Stomach (tissue), 8 donors: ENCODE measurements at regions not wholly inside any gene's neighbourhood (a gene's known extent, or its start where the extent isn't known, plus 50 kb on each side); places are given as distances from the start of the nearest gene placed in this dataset.

Source experiments
- DNase-seq, 2 donors: peaks; one replicate each; pipeline versions ENCODE4 v3.0.0 to v3.0.0-alpha.2; 2013 to 2019
- H3K27ac ChIP-seq, 5 donors: fragments of 200-600 bp in 4 of 5; sonication (generic) in 4 of 5; one replicate each; pipeline ENCODE4 v1.5.1; 2013 to 2019; ENCODE audit warnings: mild to moderate bottlenecking in 1 of 5, moderate library complexity in 1 of 5
- H3K27me3 ChIP-seq, 3 donors: fragments of 200-600 bp; sonication (generic); one replicate each; pipeline ENCODE4 v1.5.1; 2017 to 2019; ENCODE audit warnings: mixed run types in 1 of 3
- H3K36me3 ChIP-seq, 4 donors: fragments of 200-600 bp; sonication (generic); 1 replicate in 3 of 4; 2 replicates in 1 of 4; pipeline ENCODE4 v1.5.1; 2016 to 2019
- H3K4me1 ChIP-seq, 4 donors: fragments of 200-600 bp; sonication (generic); one replicate each; pipeline ENCODE4 v1.5.1; 2016 to 2019
- H3K4me3 ChIP-seq, 4 donors: fragments of 200-600 bp; sonication (generic) in 3 of 4; one replicate each; pipeline ENCODE4 v1.5.1; 2016 to 2019; ENCODE audit warnings: mild to moderate bottlenecking in 1 of 4
- H3K9me3 ChIP-seq, 4 donors: fragments of 200-600 bp; sonication (generic); one replicate each; pipeline ENCODE4 v1.5.1; 2016 to 2019
- EP300 ChIP-seq: sonication (generic); formaldehyde crosslinking; IDR thresholded peaks from one replicate; pipeline ENCODE4 v1.6.1; 2017; ENCODE audit warnings: antibody characterized with exemption
- POLR2A ChIP-seq, 4 donors: fragments of 450-650 bp; IDR thresholded peaks; one replicate each; pipeline ENCODE4 v1.6.1; 2016; ENCODE audit warnings: antibody characterized with exemption in 4 of 4, control low read depth in 2 of 4, mild to moderate bottlenecking in 1 of 4, moderate library complexity in 1 of 4
- POLR2AphosphoS5 ChIP-seq, 3 donors: sonication (generic); formaldehyde crosslinking; IDR thresholded peaks; one replicate each; pipeline ENCODE4 v1.6.1; 2016; ENCODE audit warnings: antibody characterized with exemption in 3 of 3
- WGBS, 5 donors: extraction: QIAGEN DNeasy Blood & Tissue Kit in 3 of 5; methylation state at CpG; one replicate each; pipeline versions ENCODE4 v1.1.5 to v1.1.7; 2013 to 2018; 5-methylcytosine and 5-hydroxymethylcytosine counted together
- intact Hi-C: fragments of 100-400 bp; cut with DNase I; formaldehyde crosslinking; loops from one replicate; pipeline ENCODE4 v1.15.1; 2023; ENCODE audit warnings: low total_unique reads
- TF ChIP-seq, protein P1 (sequence below), 7 experiments: fragments of 450-650 bp in 4 of 7; fragments of 200-600 bp in 3 of 7; sonication (generic) in 3 of 7; IDR thresholded peaks; one replicate each; pipeline ENCODE4 v1.5.1; 2016 to 2019; ENCODE audit warnings: antibody characterized with exemption in 7 of 7, control low read depth in 2 of 7, mild to moderate bottlenecking in 1 of 7
- donor health status: healthy with polysubstance abuse.
- donor health status: Bipolar disorder and iron deficiency.
- donor health status: healthy.

DNA sequence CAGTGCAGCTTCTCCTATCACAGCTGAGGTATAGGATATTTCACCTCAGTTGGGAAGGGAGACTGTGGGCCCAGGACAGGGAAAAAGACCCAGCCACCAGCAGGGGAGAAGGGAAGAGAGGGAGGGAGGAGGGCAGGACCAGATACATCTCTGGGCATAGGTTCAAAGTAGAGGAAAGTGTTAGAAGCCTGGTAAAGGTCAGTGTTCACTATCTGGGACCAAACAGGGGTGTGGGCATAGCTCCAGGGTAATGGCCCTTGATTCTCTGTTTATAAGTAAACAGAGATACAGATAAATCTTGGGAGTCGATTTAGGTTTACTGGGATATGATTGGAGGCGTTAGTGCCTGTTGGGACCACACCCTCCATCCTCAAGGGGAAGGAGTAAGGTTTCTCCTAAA, 266.2 kb downstream of the LRFN2 start:
- TF ChIP-seq EP300 (no peak), POLR2AphosphoS5 (IDR thresholded peaks at IDR 0.05) (no peak), POLR2A (IDR thresholded peaks at IDR 0.05) (no peak)
- TF ChIP-seq, protein P1, sequence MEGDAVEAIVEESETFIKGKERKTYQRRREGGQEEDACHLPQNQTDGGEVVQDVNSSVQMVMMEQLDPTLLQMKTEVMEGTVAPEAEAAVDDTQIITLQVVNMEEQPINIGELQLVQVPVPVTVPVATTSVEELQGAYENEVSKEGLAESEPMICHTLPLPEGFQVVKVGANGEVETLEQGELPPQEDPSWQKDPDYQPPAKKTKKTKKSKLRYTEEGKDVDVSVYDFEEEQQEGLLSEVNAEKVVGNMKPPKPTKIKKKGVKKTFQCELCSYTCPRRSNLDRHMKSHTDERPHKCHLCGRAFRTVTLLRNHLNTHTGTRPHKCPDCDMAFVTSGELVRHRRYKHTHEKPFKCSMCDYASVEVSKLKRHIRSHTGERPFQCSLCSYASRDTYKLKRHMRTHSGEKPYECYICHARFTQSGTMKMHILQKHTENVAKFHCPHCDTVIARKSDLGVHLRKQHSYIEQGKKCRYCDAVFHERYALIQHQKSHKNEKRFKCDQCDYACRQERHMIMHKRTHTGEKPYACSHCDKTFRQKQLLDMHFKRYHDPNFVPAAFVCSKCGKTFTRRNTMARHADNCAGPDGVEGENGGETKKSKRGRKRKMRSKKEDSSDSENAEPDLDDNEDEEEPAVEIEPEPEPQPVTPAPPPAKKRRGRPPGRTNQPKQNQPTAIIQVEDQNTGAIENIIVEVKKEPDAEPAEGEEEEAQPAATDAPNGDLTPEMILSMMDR (IDR thresholded peaks at IDR 0.05), result no peak
- peaks cover 0 to 13% (median 6%) of the 10 kb centered on the region in 4 donors for H3K9me3 ChIP-seq

GRCh38 chr6:40320441-40320840, 266.7 kb downstream of the LRFN2 start:
- no peaks in the 10 kb centered on the region for H3K4me1 ChIP-seq
- intact Hi-C loops, result no loop called here
- no peak overlapping the region for H3K4me3 ChIP-seq
- peaks cover 0 to 32% (median 0%) of the 10 kb centered on the region in 3 donors for H3K27me3 ChIP-seq
- no peak overlapping the region for H3K27ac ChIP-seq
- peaks cover 0 to 13% (median 6%) of the 10 kb centered on the region in 4 donors for H3K9me3 ChIP-seq
- H3K36me3 ChIP-seq, result no peaks in the 10 kb centered on the region
- no peak for DNase-seq
- 78 to 85% (median 79%) methylated on average over 3 of the region's 3 CpGs for WGBS, 5 donors
- no peak for TF ChIP-seq POLR2AphosphoS5 (IDR thresholded peaks at IDR 0.05)
- TF ChIP-seq POLR2A (IDR thresholded peaks at IDR 0.05), result no peak
- TF ChIP-seq EP300, result no peak
- TF ChIP-seq, protein P1 (IDR thresholded peaks at IDR 0.05), result no peak

More for the DNA sequence above, 266.2 kb downstream of the LRFN2 start:
- no peak for DNase-seq
- Histone ChIP-seq H3K27ac (no peak overlapping the region), H3K27me3 (peaks cover 0 to 37% (median 0%) of the 10 kb centered on the region in 3 donors), H3K4me1 (no peaks in the 10 kb centered on the region), H3K4me3 (no peak overlapping the region), H3K36me3 (no peaks in the 10 kb centered on the region)
- intact Hi-C loops, result no loop called here
- WGBS, 5 donors, result 24 to 40% (median 28%) methylated on average over 2 of the region's 2 CpGs

DNA sequence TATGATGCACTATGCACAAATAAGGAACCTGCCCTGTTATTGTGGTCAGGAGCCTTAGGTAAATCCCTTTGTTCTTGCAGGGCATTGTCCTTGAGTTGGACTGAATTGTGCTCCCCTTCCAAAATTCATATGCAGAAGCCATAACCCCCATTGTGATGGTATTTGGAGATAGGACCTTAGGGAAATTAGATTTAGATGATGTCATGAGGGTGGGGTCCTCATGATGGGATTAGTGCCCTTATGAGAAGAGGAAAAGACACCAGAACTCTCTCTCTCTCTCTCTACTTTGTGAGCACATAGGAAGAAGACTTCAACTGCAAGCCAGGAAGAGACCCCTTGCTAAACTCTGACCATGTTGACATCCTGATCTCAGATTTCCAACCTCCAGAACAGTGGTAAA, 268.0 kb downstream of the LRFN2 start:
- intact Hi-C loops, result no loop called here
- peaks cover 0 to 20% (median 0%) of the 10 kb centered on the region in 3 donors for H3K27me3 ChIP-seq
- TF ChIP-seq POLR2A (IDR thresholded peaks at IDR 0.05) (no peak), EP300 (no peak), POLR2AphosphoS5 (IDR thresholded peaks at IDR 0.05) (no peak)
- TF ChIP-seq, protein P1 (IDR thresholded peaks at IDR 0.05), result no peak
- H3K36me3 ChIP-seq, result no peaks in the 10 kb centered on the region
- no peak for DNase-seq
- H3K27ac ChIP-seq, result no peak overlapping the region
- no peak overlapping the region for H3K4me3 ChIP-seq
- H3K9me3 ChIP-seq, result peaks cover 0 to 13% (median 6%) of the 10 kb centered on the region in 4 donors
- H3K4me1 ChIP-seq, result no peaks in the 10 kb centered on the region

DNA sequence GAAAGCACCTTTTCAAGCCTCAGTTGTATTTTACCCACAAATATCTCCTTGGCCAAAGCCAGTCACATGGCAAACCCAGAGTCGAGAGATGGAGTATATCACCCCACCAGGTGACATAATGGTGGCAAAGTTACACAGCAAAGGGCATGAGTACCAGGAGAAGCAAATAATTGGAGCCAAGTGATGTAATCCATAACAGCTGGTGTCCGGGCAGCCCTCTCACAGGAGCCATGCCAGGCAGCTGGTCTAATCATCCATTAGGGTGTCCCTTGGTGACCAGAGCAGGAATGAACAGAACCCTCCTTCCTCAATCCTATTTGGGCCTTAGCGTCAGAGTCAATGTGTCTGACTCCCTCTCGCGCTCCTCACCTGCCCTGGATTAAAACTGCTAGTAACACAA, 272.1 kb downstream of the LRFN2 start:
- no peak for TF ChIP-seq POLR2A (IDR thresholded peaks at IDR 0.05)
- TF ChIP-seq EP300, result no peak
- TF ChIP-seq POLR2AphosphoS5 (IDR thresholded peaks at IDR 0.05), result no peak
- TF ChIP-seq, protein P1 (IDR thresholded peaks at IDR 0.05), result no peak
- Histone ChIP-seq H3K27ac (no peak overlapping the region), H3K27me3 (peaks cover 0 to 12% (median 0%) of the 10 kb centered on the region in 3 donors), H3K36me3 (no peaks in the 10 kb centered on the region), H3K4me3 (no peak overlapping the region), H3K9me3 (peaks cover 0 to 13% (median 6%) of the 10 kb centered on the region in 4 donors), H3K4me1 (no peaks in the 10 kb centered on the region)
- intact Hi-C loops, result no loop called here
- WGBS, 5 donors, result 83 to 89% (median 86%) methylated on average over 5 of the region's 5 CpGs
- DNase-seq, result no peak
